Vagina (tissue), 2 donors: ENCODE measurements at regions not wholly inside any gene's neighbourhood (a gene's known extent, or its start where the extent isn't known, plus 50 kb on each side); places are given as distances from the start of the nearest gene placed in this dataset.

ENCODE experiments used
- CTCF ChIP-seq, 3 experiments: fragments of 450-650 bp in 2 of 3; fragments of 200-600 bp in 1 of 3; sonication (generic) in 1 of 3; IDR thresholded peaks; one replicate each; pipeline ENCODE4 v1.5.1; 2017 to 2019; ENCODE audit warnings: antibody characterized with exemption in 3 of 3, mild to moderate bottlenecking in 2 of 3, moderate library complexity in 2 of 3
- POLR2A ChIP-seq, 2 donors: fragments of 450-650 bp; IDR thresholded peaks; one replicate each; pipeline ENCODE4 v1.6.1; 2017; ENCODE audit warnings: antibody characterized with exemption in 2 of 2, mild to moderate bottlenecking in 2 of 2, moderate library complexity in 2 of 2
- POLR2AphosphoS5 ChIP-seq, 2 donors: sonication (generic); formaldehyde crosslinking; IDR thresholded peaks; one replicate each; pipeline ENCODE4 v1.9.0; 2017; ENCODE audit warnings: antibody characterized with exemption in 2 of 2, mild to moderate bottlenecking in 2 of 2, low read depth in 1 of 2; ENCODE audit not compliant: insufficient read depth in 1 of 2

GRCh38 chr3:115418583-115418982 lies 204.7 kb upstream of the GAP43 start:
- TF ChIP-seq CTCF (IDR thresholded peaks at IDR 0.05) (no peak), POLR2A (IDR thresholded peaks at IDR 0.05) (no peak), POLR2AphosphoS5 (IDR thresholded peaks at IDR 0.05; ENCODE audit: insufficient read depth in 1 of 2, low read depth in 1 of 2) (no peak)
